HEK293T (cell line): ENCODE measurements at regions not wholly inside any gene's neighbourhood (a gene's known extent, or its start where the extent isn't known, plus 50 kb on each side); places are given as distances from the start of the nearest gene placed in this dataset.

Experiments
- CTCF ChIA-PET: fragments of 350-600 bp; formaldehyde crosslinking; extraction: SDS; loops from one replicate; lab custom pipeline; 2021; ENCODE audit warnings: antibody characterized with exemption, inconsistent platforms; lab: Yijun Ruan, JAX
- POLR2A ChIA-PET: fragments of 350-600 bp; formaldehyde crosslinking; extraction: SDS; loops from one replicate; lab custom pipeline; 2020; ENCODE audit warnings: antibody characterized with exemption, inconsistent platforms; lab: Yijun Ruan, JAX
- DNase-seq: peaks from one replicate; pipeline ENCODE4 v3.0.0; 2012; ENCODE audit warnings: mixed read lengths; ENCODE audit errors: extremely low spot score
- ARNT ChIP-seq: fragments of 450-650 bp; IDR thresholded peaks from 2 replicates; pipeline ENCODE4 v1.6.1; 2017; ENCODE audit warnings: mild to moderate bottlenecking
- BHLHE40 ChIP-seq: fragments of 450-650 bp; IDR thresholded peaks from 2 replicates; pipeline ENCODE4 v1.6.1; 2016; ENCODE audit warnings: mild to moderate bottlenecking, moderate library complexity, borderline replicate concordance
- CTBP1 ChIP-seq: fragments of 450-650 bp; IDR thresholded peaks from 2 replicates; pipeline ENCODE4 v1.6.1; 2016; ENCODE audit warnings: borderline replicate concordance
- ELF4 ChIP-seq: fragments of 450-650 bp; IDR thresholded peaks from 2 replicates; pipeline ENCODE4 v1.6.1; 2017; ENCODE audit warnings: antibody characterized with exemption
- FOXA1 ChIP-seq: fragments of 450-650 bp; IDR thresholded peaks from 2 replicates; pipeline ENCODE4 v1.6.1; 2016; ENCODE audit warnings: mild to moderate bottlenecking
- FOXK2 ChIP-seq: fragments of 450-650 bp; IDR thresholded peaks from 2 replicates; pipeline ENCODE4 v1.6.1; 2016; ENCODE audit warnings: mild to moderate bottlenecking
- FOXM1 ChIP-seq: fragments of 450-650 bp; IDR thresholded peaks from 2 replicates; pipeline ENCODE4 v1.6.1; 2017; ENCODE audit warnings: mild to moderate bottlenecking, borderline replicate concordance
- HDGF ChIP-seq: fragments of 450-650 bp; IDR thresholded peaks from 2 replicates; pipeline ENCODE4 v1.6.1; 2017; ENCODE audit warnings: antibody characterized with exemption, borderline replicate concordance
- L3MBTL2 ChIP-seq: fragments of 450-650 bp; conservative IDR thresholded peaks from 2 replicates; pipeline ENCODE4 v1.6.1; 2016; ENCODE audit warnings: mild to moderate bottlenecking
- LEF1 ChIP-seq: fragments of 450-650 bp; IDR thresholded peaks from 2 replicates; pipeline ENCODE4 v1.6.1; 2017; ENCODE audit warnings: mild to moderate bottlenecking, borderline replicate concordance
- NFRKB ChIP-seq: fragments of 450-650 bp; IDR thresholded peaks from 2 replicates; pipeline ENCODE4 v1.6.1; 2016; ENCODE audit warnings: mild to moderate bottlenecking, moderate library complexity
- PKNOX1 ChIP-seq: fragments of 450-650 bp; IDR thresholded peaks from 2 replicates; pipeline ENCODE4 v1.6.1; 2016
- SP1 ChIP-seq: fragments of 450-650 bp; IDR thresholded peaks from 2 replicates; pipeline ENCODE4 v1.6.1; 2017
- SUZ12 ChIP-seq: fragments of 450-650 bp; IDR thresholded peaks from 2 replicates; pipeline ENCODE4 v1.6.1; 2016; ENCODE audit warnings: mild to moderate bottlenecking
- TARDBP ChIP-seq: fragments of 450-650 bp; IDR thresholded peaks from 2 replicates; pipeline ENCODE4 v1.6.1; 2016
- ZNF384 ChIP-seq: fragments of 450-650 bp; IDR thresholded peaks from 2 replicates; pipeline ENCODE4 v1.6.1; 2016

- no peak for DNase-seq
- ChIA-PET POLR2A (no interaction called here), CTCF (no interaction called here)
- no peak for TF ChIP-seq HDGF
- TF ChIP-seq SP1 = no peak
- no peak for TF ChIP-seq TARDBP
- TF ChIP-seq SUZ12 = no peak
- TF ChIP-seq PKNOX1 = no peak
- no peak for TF ChIP-seq BHLHE40
- no peak for TF ChIP-seq NFRKB
- TF ChIP-seq LEF1 = no peak
- TF ChIP-seq ELF4 = no peak
- no peak for TF ChIP-seq ARNT
- no peak for TF ChIP-seq FOXA1
- no peak for TF ChIP-seq L3MBTL2
- no peak for TF ChIP-seq CTBP1
- no peak for TF ChIP-seq FOXK2
- TF ChIP-seq ZNF384 = no peak
- no peak for TF ChIP-seq FOXM1
These were observed 110.9 kb upstream of the ROBO1 start for GRCh38 chr3:79878708-79879107.

- TF ChIP-seq NFRKB (no peak), SUZ12 (no peak), CTBP1 (no peak), L3MBTL2 (no peak)
- POLR2A ChIA-PET = no interaction called here
- CTCF ChIA-PET = no interaction called here
These were observed 106.8 kb upstream of the ROBO1 start for GRCh38 chr3:79874646-79875045.

GRCh38 chr3:79872483-79872882 is 104.7 kb upstream of the ROBO1 start:
- POLR2A ChIA-PET = no interaction called here
- TF ChIP-seq FOXK2 (no peak), ZNF384 (no peak), PKNOX1 (no peak), LEF1 (no peak), CTBP1 (no peak), SP1 (no peak), ARNT (no peak; the same call in 1 of the 2 replicates), L3MBTL2 (no peak), FOXM1 (no peak), HDGF (no peak), SUZ12 (no peak), FOXA1 (no peak), TARDBP (no peak), BHLHE40 (no peak)

More at GRCh38 chr3:79874646-79875045, 106.8 kb upstream of the ROBO1 start:
- DNase-seq = no peak

GRCh38 chr3:79871656-79872055 is 103.9 kb upstream of the ROBO1 start:
- CTCF ChIA-PET = no interaction called here
- TF ChIP-seq SUZ12 = no peak
- no peak for TF ChIP-seq NFRKB
- TF ChIP-seq FOXM1 = no peak
- no peak for TF ChIP-seq ZNF384
- no peak for TF ChIP-seq HDGF
- TF ChIP-seq FOXK2 = no peak
- no peak for TF ChIP-seq TARDBP
- TF ChIP-seq BHLHE40 = no peak
- no peak for TF ChIP-seq SP1
- no peak for TF ChIP-seq FOXA1
- POLR2A ChIA-PET = no interaction called here
- DNase-seq = no peak

More at GRCh38 chr3:79872483-79872882, 104.7 kb upstream of the ROBO1 start:
- no peak for DNase-seq
- CTCF ChIA-PET = no interaction called here

GRCh38 chr3:79870313-79870620 is 102.5 kb upstream of the ROBO1 start:
- ChIA-PET CTCF (no interaction called here), POLR2A (no interaction called here)

More at GRCh38 chr3:79870313-79870620, 102.5 kb upstream of the ROBO1 start:
- TF ChIP-seq BHLHE40 (no peak), ELF4 (no peak), SP1 (no peak), CTBP1 (no peak), FOXK2 (no peak), PKNOX1 (no peak), L3MBTL2 (no peak), HDGF (no peak), FOXA1 (no peak), SUZ12 (no peak), ZNF384 (no peak), ARNT (no peak), NFRKB (no peak), LEF1 (no peak), FOXM1 (no peak), TARDBP (no peak)
- no peak for DNase-seq
